ENCODE measurements at regions not wholly inside any gene's neighbourhood (a gene's known extent, or its start where the extent isn't known, plus 50 kb on each side); places are given as distances from the start of the nearest gene placed in this dataset.
"Not testable (repeated sequence)": the region's sequence is repeated elsewhere in the genome, so short reads cannot be mapped to it uniquely, and the experiment has no call there.

DNA sequence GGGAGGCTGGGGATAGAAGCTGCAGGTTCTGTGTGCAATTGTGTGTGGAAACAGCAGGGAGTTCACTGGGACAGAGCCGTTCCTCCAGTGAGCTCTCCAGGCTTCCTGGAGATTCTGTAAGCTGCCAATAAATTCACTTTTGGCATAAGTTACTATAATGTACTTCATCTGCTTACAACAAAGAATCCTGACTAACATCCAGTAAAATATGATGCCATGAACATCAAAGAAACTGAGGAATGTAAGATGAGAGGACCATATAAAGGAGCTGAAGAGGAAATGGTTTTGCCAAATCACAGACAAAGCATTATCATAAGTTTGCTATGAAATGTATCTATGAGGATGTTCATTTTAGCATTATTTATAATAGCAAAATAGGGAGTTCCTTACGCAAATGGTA lies 175.3 kb downstream of the KCNE4 start:
- no peak for DNase-seq

DNA sequence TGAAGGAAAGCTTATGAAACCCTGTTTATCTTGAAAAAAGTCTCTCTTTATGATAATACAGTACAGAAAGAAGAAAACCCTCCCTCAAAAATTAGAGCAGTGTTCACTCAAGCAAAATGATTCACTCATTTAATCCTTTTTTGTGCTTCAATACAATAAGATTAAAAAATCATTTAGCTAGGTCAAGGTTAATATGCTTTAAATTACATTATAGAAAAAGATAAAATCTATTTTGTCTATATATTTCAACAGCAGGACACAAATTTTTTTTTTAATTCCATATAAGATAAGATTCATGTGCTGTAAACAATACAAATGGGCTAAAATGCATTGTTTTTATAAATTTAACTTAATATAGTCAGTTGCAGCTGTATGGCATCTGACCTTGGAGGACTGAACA lies 176.9 kb downstream of the KCNE4 start:
- DNase-seq, result no peak

DNA sequence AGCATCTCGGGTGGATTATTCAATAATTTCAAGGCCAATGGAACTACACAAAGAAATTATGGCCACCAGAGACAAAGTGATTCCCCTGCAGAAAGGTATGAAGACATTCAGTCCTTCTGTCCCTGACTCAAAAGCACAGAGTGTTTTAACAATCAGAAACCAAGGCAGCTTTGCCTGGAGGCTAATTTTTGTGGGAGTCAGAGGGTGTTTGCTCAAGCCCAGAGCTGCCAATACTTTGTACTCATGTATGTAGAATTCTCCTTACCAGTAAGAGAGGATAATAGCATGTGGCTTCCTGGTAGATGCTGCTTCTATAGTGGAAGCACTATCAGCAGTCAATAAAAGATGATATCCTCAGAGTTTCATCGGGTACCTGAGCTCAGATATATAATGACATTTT lies 178.4 kb downstream of the KCNE4 start:
- DNase-seq, result no peak

DNA sequence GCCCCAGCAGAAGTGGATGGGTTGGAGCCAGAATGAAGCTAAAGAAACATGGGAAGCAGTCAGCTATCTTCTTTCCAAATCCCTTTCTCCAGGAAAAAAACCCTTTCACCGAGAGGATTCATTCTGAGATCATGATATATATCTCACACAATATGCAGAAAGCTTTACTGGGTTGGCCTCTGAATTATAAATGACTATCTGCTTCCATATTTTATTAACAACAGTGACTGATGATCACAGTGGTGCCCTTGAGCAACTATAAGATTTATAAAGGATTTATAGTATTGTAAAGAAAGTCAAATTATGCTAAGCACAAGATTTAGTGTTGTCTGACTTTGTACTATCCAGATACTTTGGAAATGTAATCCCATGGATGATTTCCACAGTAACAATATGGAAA lies 180.3 kb downstream of the KCNE4 start:
- no peak for DNase-seq

DNA sequence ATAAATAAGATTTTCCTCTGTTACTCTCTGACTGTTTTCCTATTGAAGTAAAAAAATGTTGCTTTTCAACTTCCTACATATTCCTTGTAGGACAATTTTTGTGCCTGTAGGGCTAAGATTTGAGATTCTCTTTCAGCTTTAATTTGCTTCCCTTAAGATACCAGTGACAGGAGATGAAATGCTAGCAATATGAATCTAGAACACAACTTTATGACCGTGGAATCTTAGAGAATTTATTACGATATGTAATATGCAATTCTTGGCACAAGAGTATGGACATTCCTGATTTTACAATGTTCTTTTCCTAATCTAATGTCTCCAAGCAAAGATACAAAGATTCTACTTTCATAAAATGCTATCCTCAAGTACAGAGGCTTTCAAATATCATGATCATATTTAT lies 180.9 kb downstream of the KCNE4 start:
- no peak for DNase-seq

DNA sequence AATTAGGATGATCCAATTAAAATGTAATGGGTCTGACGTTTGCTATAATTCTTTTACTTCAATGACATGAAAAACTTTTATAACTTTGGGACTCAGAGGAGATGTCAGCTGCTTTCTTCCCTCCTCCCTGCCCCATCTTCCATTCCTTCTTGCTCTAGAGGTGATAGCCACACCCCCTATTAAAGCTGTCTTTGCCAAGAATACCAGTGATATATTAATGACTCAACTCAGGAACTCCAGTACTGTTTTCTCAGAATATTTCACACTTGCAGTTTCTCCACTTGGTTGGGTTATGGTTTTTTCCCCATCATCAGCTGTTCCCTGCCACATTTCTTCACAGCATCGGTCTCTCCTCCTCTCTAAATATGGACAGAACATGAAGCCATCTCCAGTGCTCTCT lies 184.0 kb downstream of the KCNE4 start:
- DNase-seq, result no peak

DNA sequence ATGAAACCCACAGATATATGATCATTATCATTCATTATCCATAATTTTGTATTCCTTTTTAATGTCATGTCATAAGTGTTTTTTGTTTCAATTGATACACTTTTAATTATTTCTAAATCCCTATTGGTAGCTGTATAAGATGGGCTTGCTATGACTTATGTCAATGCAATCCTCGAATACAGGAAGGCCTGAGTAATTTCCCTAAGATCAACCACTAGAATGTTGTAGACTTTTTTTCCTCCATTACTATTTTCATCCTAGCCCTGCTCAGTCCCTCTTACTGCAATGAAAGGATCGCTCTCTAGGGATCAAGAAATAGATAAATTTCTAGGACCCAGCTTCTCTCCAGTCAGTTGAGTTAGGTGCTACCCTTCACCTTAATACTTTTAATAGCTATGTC lies 186.3 kb downstream of the KCNE4 start:
- DNase-seq, result no peak

DNA sequence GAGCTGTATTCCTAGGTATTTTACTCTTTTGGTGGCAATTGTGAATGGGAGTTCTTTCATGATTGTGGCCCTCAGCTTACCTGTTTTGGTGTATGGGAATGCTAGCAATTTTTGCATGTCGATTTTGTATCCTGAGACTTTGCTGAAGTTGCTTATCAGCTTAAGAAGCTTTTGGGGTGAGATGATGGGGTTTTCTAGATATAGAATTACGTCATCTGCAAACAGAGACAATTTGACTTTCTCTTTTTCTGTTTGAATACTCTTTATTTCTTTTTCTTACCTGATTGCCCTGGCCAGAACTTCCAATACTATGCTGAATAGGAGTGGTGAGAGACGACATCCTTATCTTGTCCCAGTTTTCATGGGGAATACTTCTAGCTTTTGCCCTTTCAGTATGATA lies 191.2 kb downstream of the KCNE4 start:
- DNase-seq, result no peak

DNA sequence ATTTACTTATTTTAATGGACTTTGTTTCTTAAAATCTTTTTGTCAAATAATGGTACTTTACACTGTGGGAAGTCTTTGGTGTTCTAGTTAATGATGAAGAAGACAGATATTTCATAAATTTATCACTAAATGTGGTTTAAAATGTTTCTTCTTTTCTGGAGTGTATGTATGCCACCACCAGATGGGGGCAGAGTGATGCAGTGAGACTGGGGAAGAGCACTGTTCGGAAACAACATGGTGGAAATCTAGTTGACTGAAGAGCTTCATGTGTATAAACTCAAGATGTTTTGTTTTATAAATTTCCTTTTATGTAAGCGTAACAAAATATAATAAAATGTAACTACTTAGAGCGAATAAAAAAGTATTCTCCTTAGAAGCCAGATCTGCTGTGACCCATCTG lies 195.1 kb downstream of the KCNE4 start:
- DNase-seq, result peak; percentile 17 to 20

DNA sequence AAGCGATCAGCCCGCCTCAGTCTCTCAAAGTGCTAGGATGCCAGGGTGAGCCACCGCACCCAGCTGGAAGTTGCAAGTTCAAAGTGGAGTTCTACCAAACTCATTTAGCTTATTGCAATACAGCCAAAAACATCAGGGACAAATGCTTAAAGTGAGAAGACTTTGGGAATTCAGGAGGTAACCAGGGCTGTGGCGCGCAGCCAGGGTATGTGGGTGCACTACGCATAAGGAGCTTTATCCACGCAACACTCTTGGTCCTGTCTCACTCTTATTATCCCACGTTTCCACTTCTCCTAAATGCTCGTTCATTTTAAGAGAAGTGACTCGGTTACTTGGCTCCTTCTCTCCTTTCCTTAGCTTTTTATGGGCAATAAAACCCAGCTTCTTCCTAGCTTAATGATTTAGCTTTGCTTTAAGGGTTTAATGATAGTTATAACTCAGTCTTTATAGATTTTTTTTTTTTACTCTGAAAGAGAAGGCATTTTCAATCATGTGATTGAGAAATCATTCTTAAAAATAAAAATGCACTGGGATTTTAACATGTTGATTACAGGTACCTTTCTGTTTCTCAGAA lies 199.8 kb downstream of the KCNE4 start:
- no peak for DNase-seq

DNA sequence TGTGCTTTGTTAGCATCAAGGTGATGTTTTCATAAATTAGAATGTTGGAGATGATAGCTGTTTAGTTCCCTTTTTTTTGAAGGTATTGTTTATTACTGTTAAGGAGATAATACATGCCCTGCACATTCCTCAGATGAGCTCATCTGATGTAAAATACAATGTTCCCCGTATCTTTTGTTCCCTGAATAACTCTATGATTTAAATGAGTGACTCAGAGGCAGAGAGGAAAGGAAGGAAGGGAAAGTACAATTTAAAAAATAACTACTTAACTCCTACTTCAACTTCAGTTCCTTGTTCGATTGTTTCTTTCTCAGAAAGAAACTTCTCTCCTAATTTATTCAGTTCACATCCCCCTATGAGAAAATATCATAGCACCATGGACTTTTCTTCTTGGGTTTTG lies 208.7 kb downstream of the KCNE4 start:
- DNase-seq, result no peak

DNA sequence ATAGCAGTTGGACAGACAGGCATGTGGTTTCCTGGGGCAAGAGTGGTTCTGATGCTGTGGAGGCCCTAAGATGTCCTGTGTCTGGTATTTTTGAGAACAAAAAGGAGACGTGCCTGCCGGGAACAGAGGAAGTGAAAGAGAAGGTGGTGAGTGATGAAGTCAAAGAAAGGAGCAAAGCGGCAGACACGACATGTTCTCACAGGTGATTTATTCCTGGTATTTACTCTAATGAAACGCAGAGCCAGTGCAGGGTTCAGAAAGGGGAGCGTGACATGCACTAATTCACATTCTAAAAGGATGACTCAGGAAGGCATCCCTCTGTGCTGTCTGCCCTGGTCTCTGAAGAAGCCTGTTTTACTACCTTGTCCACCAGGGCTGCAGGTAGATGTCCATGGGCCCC lies 211.0 kb downstream of the KCNE4 start:
- DNase-seq, result no peak

DNA sequence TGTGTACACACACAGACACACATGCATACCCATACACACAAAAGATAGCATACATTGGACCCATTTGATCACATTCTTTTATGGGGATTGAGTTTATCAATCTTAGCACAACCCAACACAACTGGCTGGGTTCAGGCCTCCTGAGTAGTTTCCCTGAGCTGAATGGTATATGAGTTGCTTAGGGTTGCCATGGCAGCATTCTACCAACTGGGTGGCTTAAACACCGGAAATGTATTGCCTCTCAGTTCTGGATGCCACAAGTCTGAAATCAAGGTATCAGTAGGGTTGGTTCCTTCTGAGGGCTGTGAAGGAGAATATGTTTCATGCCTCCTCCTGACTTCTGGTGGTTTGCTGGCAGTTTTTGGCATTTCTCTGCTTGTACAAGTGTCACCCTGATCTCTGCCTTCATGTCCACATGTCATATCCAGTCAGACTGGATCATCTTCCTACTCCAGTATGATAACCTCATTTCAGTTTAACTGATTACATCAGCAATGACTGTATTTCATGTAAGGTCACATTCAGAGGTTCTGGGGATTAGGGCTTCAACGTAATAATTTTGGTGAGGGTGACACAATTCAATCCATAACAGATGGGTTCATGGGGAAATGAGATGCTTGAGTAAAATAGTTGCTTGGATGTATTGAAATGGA lies 212.7 kb downstream of the KCNE4 start:
- no peak for DNase-seq

DNA sequence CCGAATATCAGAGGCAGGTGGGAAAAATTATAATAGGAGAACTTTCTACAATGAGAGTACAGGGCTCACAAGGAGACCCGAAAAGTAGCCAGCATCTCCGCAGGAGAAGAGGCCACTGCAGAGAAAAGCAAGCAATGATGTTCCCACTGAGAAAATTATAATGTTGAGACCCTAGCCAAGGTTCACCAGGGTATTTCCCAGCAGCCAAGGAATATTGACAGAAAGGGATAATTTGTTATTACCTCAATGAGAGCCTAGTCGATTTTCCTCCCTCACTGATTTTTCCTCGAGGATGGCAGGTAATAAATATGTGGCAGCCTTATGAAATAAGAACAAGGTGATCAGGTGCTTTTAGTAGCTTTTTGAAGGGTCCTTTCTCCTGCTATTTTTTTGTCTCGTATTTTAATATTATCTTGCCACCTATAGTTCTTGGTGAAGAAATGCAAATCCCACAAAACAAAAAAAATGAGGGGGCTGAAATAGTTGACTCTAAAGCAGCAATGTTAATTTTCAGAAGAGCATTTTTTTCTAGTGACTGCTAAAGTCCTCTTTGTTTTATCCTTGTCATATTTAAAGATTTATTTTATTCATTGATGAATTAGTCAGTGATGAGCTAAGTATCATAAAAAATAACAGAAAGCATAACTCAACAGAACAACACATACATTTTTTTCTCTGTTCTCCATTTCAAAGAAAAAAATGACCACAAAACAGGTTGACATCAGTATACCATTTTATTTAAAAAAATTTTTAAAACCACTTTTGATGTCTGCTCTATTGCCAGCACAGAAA lies 215.4 kb downstream of the KCNE4 start:
- no peak for DNase-seq

DNA sequence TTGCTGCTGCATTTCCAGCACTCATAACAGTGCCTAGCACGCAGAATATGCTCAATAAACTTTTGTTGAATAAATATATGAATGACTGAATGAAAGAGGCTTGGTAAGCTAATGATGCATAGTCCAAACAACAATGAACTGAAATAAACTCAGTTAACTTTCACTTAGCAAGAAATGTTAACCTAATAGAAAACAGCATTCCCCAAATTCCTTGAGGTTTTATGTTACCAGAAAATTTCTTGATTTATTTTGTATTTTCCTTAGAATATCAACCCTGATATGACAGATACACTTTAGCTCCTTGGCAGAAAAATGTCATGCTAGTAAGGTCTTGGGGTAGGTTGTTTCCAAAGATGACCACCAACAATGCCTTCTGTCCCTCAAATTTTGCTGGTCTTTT lies 217.4 kb downstream of the KCNE4 start:
- no peak for DNase-seq

DNA sequence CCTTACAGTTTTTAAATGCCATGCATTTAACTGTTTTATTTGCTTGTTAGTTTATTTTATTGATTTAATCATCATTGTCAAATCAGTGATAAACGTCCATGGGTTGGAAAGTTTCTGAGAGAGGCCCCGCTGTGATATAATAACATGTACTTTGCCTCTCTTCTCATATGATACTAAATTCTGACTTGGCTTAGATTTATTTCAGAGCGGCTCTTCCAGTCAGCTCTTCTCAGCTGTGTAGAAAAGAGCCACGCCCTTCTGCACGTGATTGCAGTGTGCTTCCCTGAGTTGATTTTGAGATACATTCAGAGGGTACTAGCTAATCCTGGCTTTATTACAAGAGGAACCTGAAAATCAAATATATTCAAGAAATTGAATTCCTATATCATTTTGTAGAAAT lies 218.6 kb downstream of the KCNE4 start:
- no peak for DNase-seq

DNA sequence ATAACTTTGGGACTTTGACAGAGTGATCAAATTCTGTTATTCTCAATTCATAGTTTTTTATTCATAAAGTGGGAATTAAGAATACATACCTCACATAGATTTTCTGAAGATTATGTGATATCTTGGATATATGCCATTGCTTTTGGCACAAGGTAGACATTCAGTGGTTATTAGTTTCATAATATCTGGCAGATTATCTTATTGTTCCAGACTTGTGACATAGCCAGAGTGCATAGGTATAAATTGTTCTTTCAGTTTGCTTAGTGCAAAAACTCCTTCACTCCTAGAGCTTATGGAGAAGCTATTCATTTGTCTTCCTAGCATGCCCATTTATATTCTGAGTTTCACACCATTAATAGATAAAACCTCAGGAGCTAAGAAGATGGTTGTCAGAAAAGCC lies 222.0 kb downstream of the KCNE4 start:
- no peak for DNase-seq

DNA sequence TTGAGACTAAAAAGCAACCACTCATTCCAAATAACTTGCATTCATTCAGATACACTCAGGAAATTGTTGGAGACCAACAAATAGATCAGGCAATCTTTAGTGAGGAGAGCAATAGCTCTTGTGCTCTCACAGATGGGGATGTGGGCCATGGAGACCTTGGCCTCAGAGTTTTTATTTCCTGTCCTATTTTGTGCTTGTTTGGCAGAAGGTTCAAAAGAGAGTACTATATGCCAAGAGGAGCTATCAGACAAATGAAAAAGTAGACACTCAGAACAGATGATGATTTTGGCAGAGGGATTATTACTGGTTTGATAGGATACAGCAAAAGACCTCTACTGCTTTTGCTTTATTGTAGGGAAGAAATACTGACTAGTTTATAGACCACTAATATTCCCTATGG lies 230.2 kb downstream of the KCNE4 start:
- DNase-seq, result no peak

DNA sequence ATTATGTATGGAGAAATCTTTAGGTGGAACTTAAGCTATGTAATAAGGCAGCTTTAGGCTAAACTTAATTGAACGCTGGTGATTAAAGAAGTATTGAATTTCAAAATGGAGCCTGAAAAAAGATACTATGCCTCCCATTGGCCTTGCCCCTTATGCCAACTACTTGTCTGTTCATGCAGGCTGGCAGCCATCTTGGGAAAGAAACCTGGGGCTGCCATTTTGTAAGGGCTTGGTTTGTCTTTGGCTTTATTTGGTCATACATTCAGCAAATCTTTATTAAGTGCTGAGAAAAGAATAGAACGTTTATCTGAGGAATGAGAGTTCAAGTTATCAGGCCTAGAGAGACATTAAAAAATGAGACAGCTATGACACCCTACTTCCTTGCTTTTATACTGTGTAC lies 231.3 kb downstream of the KCNE4 start:
- no peak for DNase-seq

DNA sequence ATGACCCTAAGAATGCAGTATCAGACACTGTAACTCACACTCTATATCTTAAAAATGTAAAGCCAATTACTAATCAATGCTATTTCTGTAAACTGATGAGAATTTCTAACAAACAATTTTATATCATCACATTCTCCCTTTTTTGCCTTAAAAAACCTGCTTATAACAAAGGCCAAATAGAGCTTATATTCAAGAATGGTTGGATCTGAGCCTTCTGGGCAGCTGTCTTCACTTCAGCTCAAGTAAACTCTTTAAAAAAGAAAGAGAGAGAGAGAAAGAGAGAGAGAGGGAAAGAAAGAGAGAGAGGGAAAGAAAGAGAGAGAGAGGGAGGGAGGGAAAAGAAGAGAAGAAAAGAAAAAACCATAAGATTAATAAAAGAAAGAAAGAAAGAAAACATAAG lies 231.8 kb downstream of the KCNE4 start:
- DNase-seq, result no peak

DNA sequence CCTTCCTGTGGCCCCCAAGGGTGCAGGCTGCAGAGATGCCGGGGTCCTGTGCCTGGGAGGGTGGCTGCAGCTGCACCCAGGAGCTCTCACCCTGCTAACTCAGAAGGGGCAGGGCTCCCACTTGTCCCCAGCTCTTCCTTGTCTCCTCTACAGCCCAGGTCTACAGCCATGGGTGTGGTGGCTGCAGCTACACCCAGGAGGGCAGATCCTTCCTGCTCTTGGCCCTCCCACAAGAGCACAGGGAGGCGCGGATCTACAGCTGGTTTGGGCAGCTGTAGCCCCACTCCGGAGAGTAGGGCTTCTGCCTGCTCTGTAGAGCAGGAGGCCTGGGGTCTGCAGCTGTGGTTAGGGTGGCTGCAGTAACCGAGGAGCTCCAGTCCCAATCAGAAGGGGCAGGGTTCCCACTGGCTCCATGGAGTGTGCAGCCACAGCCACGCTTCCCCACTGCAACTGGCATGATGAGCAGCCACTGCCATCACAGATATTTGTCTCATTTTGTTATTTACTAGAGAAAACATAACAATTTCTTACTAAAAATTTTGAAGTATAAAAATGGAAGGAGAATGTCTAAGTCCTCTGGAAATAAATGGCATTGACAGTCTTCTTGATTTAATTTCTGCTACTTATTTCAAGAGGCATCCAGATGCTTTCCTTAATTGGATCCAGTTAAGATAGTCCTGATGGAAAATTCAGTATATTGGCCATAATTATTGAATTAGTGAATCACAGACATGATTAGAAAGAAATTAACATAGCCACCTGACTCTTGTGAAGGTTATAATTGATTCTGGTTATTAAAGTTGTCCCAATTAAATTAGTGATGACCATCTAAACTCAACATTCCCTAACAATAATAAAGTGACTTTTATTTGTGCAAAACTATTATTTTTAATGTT lies 233.6 kb downstream of the KCNE4 start:
- DNase-seq, result no peak

DNA sequence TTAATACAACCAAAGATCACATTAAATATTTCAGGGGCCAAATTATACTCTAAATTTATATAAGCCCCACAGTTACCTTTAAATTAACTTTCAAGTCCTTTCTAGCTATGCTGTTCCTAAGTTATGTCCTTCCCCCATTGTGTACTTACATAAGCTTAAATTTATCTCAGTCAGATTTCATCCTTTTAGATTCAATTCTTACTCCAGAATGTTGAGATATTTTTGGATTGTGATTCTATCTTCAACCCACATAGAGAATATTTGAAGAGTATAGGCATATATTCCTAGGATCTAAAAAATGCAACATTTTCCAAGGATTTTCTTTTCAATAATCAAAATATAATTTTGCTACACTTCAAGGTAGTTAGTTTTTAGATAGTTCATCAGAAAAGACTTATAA lies 242.8 kb downstream of the KCNE4 start:
- no peak for DNase-seq

DNA sequence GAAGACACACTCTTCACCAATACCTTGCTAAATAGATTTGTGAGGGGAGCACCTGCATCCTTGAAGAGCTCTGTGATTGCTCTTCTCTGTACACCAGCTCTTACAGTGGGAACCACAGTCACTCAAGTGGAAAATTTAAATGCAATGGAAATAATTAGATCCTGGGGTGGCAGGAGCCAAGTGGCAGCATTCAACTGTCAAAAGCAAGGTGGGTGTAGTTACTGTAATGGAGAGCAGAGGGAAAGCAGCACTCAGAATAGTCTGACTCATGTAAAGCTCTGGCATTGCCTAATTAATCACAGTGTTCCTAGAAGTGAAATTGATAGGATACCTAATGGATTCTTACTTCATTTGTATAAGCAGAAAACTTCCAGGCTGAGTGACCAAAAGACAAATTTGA lies 245.8 kb downstream of the KCNE4 start:
- DNase-seq, result no peak

DNA sequence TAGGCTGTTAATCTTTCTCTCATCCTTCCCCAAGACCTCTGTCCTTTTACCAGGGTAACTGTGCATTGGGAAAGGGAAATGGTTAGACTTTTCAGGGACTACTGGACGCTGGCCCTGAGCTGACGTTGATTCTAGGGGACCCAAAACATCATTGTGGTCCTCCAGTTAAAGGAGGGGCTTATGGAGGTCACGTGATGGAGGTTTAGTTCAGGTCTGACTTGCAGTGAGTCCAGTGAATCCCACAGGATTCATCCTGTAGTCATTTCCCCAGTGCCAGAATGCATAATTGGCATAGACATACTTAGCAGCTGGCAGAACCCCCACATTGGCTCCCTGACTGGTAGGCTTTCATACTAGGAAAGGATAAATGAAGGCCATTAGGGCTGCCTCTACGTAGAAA lies 246.3 kb downstream of the KCNE4 start:
- not testable (repeated sequence) for DNase-seq
